GM18517 (cell line): ENCODE measurements at regions not wholly inside any gene's neighbourhood (a gene's known extent, or its start where the extent isn't known, plus 50 kb on each side); places are given as distances from the start of the nearest gene placed in this dataset.

ENCODE experiments used
- ATAC-seq: cut with Tn5 transposase; IDR thresholded peaks from one replicate; pipeline ENCODE4 v1.9.1; 2021; ENCODE audit warnings: mild to moderate bottlenecking, moderate library complexity; ENCODE audit not compliant: unreplicated experiment

DNA sequence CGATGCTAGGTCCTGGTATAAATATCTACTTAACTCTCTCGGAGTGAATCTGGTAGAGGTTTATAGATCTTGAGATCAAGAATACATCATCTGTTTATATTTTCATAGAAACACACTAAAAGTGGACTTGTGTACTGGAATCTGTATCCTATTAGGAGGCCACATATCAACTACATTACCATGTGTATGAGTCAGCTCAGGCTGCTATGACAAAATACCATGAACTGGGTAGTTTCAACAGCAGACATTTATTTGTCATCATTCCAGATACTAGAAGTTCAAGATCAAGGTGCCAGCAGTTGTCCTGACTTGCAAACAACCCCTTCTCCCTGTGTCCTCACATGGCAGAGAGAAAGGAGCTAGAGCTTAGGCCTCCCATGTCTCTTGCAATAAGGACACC, 113.9 kb upstream of the PFKP start:
- no peak for ATAC-seq

DNA sequence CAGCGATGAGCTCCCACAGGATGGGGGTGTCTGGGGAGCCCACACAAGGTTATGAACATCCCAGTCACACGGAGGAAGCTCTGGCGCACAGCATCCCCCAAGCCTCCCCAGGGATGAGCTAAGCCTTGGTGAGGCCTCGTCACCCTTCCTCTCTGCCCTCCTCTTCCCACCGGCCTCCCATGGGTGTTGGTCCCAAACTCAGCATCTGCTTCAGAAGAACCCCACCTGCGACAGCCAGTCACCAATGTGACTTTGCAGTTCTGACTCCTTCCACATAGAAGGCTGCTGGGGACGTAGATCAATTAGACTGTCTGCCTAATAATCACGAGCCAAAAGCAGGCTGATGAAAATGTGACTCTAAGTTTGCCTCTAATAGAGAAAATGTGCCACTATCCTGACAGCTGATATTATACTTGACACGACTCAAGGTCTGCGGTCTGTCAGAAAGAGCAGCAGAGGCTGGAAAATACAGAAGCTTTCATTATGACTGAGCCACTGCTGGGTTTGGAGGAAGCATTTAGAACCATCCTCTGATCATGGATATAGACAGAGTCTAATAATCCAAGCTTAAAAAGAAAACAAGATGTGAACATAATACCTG, 116.0 kb upstream of the PFKP start:
- no peak for ATAC-seq

DNA sequence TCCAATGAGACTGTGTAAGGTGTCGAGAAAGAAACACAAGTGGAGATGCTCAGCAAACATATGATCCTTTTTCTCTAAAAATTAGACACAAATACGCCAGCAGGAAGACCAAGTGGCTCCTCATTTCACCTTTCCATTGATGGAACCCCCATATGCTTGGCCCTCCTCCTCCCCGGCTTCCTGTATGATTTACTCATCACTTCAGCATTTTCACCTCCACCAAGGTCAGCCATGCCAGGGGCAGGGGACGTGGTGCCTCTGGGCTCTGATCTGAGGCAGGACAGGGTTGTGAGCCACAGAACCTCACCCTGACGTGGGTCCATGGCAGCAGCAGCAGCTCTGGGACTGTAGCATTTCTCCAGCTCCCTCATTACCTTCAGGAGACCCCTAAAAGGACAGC, 116.8 kb upstream of the PFKP start:
- no peak for ATAC-seq

DNA sequence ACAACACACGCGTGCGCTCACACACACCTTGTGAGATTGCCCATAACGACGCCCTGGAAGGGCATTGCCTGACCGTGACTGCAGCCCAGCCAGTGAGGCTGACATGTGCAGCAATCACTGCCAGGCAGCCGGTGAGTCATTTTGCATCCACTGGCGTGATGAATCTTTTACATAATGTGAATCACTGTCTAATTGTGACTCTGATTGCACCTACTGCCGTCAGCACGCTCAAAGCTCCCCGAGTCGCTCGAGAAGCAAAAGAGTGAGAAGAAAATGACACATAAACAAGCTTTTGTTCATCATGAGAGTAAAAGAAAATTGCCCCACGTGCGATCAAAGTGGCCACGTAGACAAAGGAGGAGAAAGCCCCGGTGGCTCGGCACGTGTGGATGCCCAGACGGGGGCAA, 117.4 kb upstream of the PFKP start:
- peak; percentile 45 for ATAC-seq

DNA sequence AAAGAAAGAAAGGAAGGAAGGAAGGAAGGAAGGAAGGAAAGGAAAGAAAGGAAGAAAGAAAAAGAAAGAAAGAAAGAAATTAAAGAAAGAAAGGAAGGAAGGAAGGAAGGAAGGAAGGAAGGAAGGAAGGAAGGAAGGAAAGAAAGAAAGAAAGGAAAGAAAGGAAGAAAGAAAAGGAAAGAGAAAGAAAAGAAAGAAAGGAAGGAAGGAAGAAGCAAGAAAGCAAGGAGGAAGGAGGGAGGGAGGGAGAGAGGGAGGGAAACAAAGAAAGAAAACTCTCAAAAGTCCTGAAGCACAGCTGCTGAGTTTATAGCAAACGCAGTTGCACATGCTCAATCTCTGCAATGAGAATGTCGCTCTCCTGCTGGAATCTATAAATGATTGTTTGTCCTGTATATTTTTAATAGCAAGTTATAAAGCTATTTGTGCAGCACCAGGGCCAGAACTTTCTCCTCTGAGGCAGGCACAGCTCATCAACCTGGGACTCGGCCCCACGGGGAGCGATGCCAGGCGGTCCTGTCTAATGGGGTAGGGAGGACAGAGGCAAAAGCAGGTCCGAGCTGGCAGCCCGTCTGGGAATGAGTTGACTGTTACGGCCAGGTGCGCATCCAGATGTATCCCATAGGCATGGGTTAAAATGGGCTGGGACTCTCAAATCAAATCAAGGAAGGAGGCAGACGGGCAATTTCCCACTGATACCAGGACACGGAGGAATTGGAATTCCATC, 118.0 kb upstream of the PFKP start:
- no peak for ATAC-seq

DNA sequence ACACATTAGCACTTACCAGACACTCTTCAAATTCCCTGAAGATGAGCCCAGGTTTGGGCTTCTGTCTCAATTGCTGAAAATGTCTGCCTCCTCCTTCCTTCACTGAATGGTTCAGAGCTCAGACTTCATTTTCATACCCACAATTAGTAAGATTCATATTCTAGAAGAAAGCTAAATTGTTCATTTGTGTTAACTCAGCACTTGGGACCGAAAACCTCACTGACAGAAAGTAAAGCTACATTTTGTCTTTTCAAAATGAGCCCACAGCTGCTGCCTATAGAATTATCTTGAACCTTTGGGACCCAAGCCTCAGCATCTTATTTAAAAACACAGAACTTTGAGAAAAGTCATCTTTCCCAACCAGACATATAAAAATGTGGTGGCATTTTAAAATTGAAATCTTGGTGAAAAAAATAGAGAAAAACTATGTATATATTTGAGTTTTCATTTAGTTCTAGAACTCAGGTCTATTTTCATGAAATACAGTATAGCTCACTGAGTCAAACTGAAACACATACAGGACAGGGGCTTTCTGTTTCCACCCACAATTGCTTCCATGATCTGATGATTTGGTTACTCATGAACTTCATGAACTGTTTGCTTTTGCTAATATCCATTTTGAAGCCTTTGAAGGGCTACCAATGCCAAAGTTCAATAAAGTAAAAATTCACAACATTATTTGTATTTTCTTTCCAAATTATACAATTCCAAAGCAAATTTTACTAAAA, 119.1 kb upstream of the PFKP start:
- ATAC-seq, result peak; percentile 87

DNA sequence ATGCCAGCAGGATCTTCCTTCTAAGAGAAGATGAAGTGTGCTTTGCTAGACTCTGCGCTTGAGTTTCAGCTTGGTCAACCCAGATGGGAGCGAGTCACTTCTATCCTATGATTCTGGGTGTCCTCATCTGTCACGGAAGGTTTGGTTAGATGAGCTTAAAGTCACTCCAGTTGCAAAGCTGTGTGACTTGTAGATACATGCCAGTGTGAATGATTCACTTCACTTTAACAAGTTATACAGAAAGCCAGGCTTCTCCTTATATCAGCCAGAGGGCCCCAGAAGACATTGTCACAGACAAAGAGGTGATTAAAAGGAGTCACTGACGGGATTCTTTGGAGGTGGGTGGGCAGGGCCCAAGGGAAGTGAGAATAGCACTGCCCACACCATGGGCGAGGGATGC, 122.6 kb upstream of the PFKP start:
- no peak for ATAC-seq

DNA sequence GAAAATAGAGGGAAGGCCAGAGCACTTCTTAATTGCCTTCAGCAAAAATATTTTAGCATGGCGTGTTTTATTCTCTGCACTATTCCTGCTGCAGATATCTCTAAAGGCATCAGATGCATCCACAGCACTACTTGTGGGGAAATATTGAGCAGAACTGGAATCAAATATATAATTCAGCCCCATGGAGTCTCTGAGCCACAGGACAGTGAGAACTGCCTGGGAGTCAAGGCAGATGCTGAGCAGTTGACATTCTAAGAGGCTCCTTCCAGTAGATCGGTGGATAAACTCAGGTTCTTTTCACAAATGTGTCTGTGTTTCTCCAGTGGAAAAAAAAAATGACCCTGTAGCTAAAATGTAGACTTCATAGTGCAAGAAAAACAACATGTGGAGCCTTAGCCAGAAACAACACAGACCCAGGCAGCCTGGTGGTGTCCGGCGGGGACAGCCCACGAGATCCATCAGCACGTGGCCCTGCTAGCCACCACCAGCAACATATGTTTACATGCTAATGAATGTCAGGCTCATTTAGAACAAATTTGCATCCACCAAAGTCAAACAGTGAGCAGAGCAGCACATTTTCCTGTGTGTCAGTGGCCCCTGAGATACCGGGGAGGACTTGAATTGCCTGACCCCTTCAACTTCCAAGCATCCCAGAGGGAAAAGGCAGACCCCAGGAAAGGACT, 123.3 kb upstream of the PFKP start:
- no peak for ATAC-seq

DNA sequence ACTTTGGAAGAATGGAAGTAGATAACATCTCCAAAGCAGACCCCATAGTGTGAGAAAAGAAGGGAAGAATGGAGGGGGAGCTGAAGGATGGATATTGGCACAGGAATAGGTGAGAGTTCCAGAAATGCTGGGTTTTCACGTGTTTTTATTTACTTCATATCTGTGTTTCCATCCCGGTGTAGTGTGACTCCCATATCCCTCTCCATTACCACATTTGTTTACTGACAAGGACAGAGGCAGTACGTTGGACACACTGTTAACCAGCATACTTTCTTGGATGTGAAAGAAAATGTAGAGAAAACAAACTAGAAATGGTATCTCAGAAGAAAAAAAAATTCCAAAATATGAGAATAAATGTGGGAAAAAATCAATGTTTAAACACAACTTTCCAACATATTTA, 124.4 kb upstream of the PFKP start:
- no peak for ATAC-seq

DNA sequence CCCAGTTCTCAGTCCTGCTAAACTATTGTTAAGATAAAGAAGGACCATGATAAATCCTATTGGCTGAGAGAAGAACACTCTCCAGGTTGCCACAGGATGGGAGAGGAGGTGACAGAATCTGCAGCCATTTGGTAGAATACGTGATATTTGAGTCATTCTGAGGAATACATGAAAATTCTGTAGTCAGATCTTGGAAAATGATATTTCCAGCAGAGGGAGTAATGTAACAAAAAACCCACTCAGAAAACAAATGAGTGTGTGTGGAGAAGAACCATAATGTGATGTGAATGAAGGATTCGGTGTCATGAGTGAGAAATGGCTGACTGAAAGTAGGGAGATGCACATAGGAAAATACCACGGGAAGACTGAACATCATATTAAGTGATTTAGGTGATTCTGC, 128.5 kb upstream of the PFKP start:
- ATAC-seq, result no peak

DNA sequence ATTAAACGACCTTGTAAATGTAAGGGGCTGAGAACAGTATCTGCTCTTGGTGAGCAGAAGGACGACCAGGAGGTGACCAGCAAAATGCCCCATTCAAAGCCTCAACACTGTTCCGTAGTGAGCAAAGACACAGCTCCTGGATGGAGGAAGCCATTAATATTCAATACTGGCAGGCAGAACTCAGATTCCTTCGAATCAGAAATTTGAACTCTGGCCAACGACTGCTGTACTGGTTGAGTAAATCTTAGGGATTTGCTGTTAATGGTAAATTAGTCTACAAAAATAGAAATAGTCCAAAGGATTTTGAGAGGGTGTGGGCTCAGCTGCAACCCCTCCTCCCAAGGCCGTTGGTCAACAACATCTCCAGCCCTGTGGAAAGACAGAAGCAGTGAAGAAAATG, 130.5 kb upstream of the PFKP start:
- ATAC-seq, result no peak

DNA sequence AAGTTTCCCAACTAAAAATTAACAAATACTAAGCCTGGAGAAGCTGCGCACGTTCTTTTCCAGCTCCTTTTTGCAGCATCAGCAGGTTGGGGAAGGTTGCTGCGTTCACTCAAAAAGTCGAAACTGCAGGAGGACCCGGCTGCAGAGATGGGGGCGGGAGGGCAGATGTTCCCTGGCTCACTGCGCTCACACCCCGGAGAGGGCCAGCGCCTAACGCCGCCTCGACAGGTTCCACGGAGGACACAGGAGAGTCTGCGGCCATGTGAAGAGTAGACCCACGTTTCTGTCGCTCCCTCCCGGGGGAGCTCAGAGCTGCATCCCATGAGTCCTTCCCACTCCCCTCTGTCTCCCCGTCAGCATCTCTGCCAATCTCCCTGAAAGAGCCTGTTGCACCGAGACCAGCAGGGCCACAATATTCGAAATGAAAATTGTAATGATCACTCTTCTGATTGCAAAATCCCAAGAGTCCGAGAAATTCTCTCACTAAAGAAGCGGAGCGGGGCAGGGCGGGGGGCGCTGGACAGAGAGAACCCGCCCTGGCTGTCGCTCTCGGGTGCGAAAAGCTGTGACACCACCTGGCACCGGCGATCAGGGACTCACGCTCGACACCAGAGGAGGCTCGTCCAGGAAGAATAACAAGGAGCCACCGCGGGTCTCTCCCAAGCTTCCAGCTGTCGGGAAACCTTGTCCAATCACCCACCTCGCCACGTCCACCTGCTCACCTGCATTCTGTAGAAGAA, 131.5 kb upstream of the PFKP start:
- ATAC-seq, result no peak

DNA sequence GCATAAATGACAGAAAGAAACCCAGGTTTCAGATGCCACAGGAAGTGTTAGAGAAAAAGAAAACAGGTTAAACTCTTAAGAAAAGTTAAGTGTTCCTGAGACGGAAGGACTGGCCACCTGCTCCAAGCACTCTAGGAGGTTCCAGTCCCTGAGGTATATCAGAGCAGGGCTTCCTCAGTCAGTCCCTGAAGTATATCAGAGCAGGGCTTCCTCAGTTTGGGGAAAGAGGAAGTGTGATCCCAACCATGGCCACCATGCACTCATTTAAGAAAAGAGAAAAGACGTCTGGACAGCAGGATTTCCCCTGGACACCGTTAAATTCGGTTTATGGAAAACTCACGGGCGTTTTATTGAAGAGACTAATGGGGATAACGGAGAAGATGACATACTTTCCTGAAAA, 133.4 kb upstream of the PFKP start:
- no peak for ATAC-seq

DNA sequence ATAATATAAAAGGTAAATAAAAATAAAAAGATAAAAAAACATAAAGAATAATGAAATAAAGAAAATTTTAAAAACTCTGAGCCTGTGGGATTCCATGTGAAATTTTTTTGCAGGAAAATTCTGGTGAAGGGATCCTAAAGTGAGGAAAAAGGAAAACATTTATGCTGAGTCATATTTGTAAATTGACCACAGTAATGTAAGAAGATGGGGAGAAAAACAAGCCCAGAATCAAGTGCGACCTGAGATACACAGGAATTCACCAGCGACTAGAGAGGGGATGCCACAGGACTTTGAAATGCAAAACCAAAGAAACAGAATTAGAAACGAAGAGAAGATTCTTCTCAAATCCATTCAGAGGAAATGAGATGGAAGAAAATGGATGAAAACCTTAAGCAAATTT, 133.8 kb upstream of the PFKP start:
- ATAC-seq, result no peak

DNA sequence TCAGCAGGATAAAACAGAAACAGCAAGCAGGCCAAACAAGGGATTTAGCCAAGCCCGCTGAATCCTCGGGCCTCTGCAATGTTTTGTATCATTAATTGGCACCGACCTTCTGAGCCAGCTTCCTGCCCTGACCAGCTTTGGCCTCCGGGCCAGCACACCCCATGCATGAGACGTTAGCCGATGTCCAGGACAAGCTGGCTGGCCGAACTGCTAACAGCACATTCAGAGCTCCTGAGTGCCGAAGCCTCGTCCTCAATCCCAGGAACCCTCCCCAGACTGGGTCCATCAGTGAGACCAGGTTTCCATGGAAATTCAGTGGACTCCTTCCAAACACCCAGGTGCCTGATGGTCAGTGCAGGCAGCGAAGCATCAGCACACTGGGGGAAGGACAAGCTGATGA, 134.3 kb upstream of the PFKP start:
- ATAC-seq, result no peak

DNA sequence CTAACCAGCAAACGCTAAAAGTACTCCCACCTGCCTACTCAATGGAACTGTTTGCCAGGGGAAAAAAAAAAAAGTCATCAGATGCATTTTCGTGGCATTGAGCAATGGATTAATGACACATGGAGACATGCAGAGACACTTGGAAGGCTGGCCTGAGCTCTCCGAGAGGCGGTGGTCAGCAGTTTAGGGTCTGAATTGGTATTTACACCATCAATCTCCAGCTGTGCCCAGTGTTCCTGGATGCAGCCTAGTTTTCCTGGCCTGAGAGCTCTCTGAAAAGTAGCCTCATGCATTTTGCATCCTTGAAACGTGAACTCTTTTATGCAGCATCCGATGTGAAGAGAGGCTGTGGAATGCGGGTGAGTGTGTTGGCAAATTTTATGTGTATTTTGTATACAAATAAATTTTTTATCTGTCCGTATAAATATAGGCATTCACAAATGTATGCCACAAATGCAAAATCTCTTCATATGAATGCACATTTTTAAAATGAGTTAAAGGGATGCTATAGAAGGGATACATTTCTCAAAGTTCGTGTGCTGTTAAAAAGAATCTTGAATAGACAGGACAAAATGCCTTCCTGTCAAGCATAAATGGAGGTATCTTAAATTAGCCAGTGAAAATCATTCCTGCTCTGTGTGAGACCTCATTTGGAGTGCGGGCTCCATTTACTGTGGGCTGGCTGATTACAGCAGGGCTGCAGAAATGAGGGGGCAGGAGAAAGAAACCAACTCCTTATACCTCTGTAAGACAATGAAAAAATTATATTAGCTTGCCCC, 137.7 kb upstream of the PFKP start:
- no peak for ATAC-seq

DNA sequence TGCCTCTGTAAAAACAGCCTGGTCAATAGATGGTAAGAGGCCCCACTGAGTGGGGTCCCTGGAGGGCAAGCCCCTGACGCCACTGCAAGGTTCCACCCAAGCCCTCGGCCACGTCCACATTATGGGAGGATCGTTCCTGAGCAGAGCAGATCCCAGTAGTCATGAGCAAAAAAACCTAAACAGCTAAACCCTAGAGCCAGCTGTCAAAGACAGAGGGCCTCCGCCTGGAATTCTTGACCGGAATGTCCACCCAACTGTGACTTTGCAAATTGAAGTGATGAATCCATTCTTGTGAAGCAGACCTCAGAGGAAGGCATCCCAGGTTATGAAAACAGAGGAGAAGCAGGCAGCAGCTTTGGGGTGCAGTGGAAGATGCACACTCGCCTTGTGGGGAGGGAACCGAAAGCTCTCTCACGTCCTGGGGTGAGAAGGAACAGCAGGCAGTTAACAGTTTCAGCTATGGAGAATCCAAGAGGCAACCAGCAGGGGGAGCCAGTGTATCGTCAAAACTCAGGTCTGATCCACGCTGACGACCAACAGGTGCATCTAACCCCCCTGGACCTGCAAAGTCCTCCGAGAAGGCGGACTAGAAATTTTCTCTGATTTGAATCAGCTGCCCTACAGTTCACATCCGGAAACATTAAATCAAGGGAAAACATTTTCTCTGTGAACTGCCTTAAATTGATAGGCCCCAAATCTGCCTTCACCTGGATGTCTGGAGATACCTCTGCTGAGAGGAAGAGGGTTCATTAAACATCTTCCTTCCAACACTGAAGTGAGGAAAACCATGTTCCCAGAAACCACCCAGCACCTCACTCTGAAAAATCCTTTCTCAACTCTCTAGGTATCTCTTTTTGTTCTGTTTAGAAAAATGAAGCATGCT, 139.1 kb upstream of the PFKP start:
- peak; percentile 92 for ATAC-seq

DNA sequence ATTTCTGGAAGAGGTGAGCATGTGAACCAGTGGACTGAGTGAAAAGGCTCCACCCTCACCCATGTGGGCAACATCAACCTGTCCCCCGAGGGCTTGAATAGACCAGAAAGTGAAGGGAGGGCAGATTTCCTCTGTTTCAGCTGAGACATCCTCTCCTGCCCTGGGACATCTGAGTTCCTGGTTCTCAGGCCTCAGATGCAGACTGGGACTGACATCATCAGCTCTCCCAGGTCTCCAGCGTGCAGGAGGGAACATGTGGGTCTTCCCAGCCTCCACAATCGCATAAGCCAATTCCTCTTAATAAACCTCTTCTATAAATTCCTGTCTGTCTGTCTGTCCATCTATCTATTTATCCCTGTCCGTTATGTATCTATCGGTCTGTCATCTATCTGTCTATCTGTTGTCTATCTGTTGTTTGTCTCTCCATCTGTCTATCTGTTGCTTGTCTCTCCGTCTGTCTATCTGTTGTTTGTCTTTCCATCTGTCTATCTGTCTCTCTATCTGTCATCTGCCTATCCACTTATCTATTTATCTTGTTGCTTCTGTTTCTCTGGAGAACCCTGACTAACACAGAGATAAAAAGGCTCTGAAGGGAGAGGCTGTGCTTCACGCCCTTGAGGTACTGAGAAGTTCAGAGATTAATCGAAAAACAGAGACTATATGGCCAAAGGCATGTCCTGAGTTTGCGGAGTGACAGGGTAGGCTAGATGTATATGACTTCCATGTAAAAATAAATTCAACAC, 140.3 kb upstream of the PFKP start:
- ATAC-seq, result no peak

DNA sequence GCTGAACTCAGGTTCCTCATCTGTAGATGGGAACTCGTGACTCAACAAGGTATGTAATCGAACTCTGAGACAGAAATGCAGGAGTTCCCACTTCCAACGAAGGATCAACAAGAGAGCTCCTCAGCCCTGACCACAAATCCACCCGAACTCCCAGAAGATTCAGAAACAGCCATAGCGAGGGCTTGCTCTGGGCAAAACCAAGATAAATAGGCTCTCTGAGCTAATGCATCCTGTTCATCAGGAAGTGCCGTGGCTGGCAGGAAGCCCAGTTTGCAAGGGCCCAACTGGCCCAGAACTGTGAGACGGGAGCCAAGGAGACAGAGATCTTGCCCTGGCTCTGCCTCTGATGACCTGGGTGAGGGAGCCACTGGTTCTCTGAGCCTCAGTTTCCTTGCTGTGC, 141.7 kb upstream of the PFKP start:
- no peak for ATAC-seq
